HepG2 (cell line): ENCODE measurements at regions not wholly inside any gene's neighbourhood (a gene's known extent, or its start where the extent isn't known, plus 50 kb on each side); places are given as distances from the start of the nearest gene placed in this dataset.

Experiments
- ATAC-seq: fragments of 200-7000 bp; cut with Tn5 transposase; 3 replicates; pipeline ENCODE4 v1.9.1; 2020; ENCODE audit warnings: mild to moderate bottlenecking, moderate library complexity
- BruUV-seq: library from RNA; stranded (reverse); fragments of 400-500 nt; replicated peaks from 2 replicates; lab custom pipeline; 2021; lab: Mats Ljungman, UMichigan
- CTCF ChIA-PET: fragments of 300-600 bp; formaldehyde crosslinking; extraction: SDS; loops from one replicate; lab custom pipeline; 2021; ENCODE audit warnings: low total read pairs, inconsistent platforms, low intra/inter-chr PET ratio; lab: Yijun Ruan, JAX
- POLR2A ChIA-PET: fragments of 350-600 bp; sonication (Branson Sonifier 250); formaldehyde crosslinking; loops from one replicate; lab custom pipeline; 2020; ENCODE audit warnings: antibody characterized with exemption, inconsistent platforms; lab: Yijun Ruan, JAX
- DNase-seq: peaks from one replicate; pipeline ENCODE4 v3.0.0-alpha.2; 2015; ENCODE audit warnings: low spot score
- FAIRE-seq: peaks from 3 replicates; lab custom pipeline; 2011; peaks lifted over from hg19 to GRCh38; lab: Jason Lieb, UNC
- H2AFZ ChIP-seq: one replicate; pipeline ENCODE4 v1.6.1; 2011; ENCODE audit warnings: low read length, inconsistent platforms
- H3K27ac ChIP-seq: fragments of 300-600 bp; 3 replicates; pipeline ENCODE4 v1.8.0; 2011; ENCODE audit warnings: mixed run types, mild to moderate bottlenecking, mixed read lengths, low read length, inconsistent platforms; ENCODE audit not compliant: insufficient read depth; ENCODE audit errors: extremely low read length
- H3K27me3 ChIP-seq, 2 experiments: fragments of 200-600 bp in 1 of 2; 2 replicates in 1 of 2; 3 replicates in 1 of 2; pipeline versions ENCODE4 v1.6.0 to v1.8.0; 2011; ENCODE audit warnings: low read length in 2 of 2, mild to moderate bottlenecking in 2 of 2, moderate library complexity in 2 of 2, inconsistent platforms in 1 of 2; ENCODE audit not compliant: insufficient read depth in 2 of 2, control insufficient read depth in 1 of 2
- H3K36me3 ChIP-seq, 2 experiments: fragments of 200-600 bp in 1 of 2; replicated peaks in 1 of 2; 2 replicates in 1 of 2; 3 replicates in 1 of 2; pipeline versions ENCODE4 v1.5.1 to v1.8.0; 2011; ENCODE audit warnings: low read length in 2 of 2, inconsistent platforms in 1 of 2; ENCODE audit not compliant: insufficient read depth in 2 of 2, control insufficient read depth in 1 of 2
- H3K4me1 ChIP-seq: 2 replicates; pipeline ENCODE4 v1.5.1; 2012; ENCODE audit warnings: low read length, inconsistent platforms; ENCODE audit not compliant: insufficient read depth
- H3K4me2 ChIP-seq: 2 replicates; pipeline ENCODE4 v1.6.0; 2011; ENCODE audit warnings: low read depth, low read length, inconsistent platforms
- H3K4me3 ChIP-seq, 3 experiments: fragments of 200-600 bp in 1 of 3; sonication (generic), shearing (Covaris generic) in 1 of 3; replicated peaks in 1 of 3; 2 replicates each; pipeline ENCODE4 v1.5.1; 2011 to 2016; ENCODE audit warnings: low read length in 3 of 3, inconsistent platforms in 2 of 3, low read depth in 2 of 3, mild to moderate bottlenecking in 2 of 3, control low read depth in 1 of 3, mixed read lengths in 1 of 3; ENCODE audit not compliant: insufficient read depth in 1 of 3
- H3K79me2 ChIP-seq: one replicate; pipeline ENCODE4 v1.6.1; 2011; ENCODE audit warnings: low read length, inconsistent platforms; ENCODE audit not compliant: insufficient read depth
- H3K9ac ChIP-seq: 2 replicates; pipeline ENCODE4 v1.6.0; 2011; ENCODE audit warnings: mild to moderate bottlenecking, low read depth, low read length, inconsistent platforms; ENCODE audit not compliant: insufficient read depth
- H3K9me3 ChIP-seq: 2 replicates; pipeline ENCODE4 v1.5.1; 2012; ENCODE audit warnings: mild to moderate bottlenecking, low read length
- H4K20me1 ChIP-seq: 2 replicates; pipeline ENCODE4 v1.6.0; 2011; ENCODE audit warnings: inconsistent platforms, mild to moderate bottlenecking, low read length, moderate library complexity; ENCODE audit not compliant: insufficient read depth
- ELK4 ChIP-seq: sonication (generic); formaldehyde crosslinking; IDR thresholded peaks from 2 replicates; pipeline ENCODE4 v1.9.0; 2021; ENCODE audit warnings: missing genetic modification reagents, borderline replicate concordance
- MAX ChIP-seq: IDR thresholded peaks from 2 replicates; pipeline ENCODE4 v1.6.1; 2012; ENCODE audit warnings: inconsistent platforms
- NR2F1 ChIP-seq, 2 experiments: fragments of 450-650 bp in 1 of 2; formaldehyde crosslinking in 1 of 2; IDR thresholded peaks; 2 replicates each; pipeline versions ENCODE4 v1.5.0 to v1.6.1; 2016 to 2020; ENCODE audit warnings: mild to moderate bottlenecking in 1 of 2, missing compliant biosample characterization in 1 of 2, missing genetic modification reagents in 1 of 2, moderate library complexity in 1 of 2
- NR2F2 ChIP-seq: IDR thresholded peaks from 2 replicates; pipeline ENCODE4 v1.6.1; 2012; ENCODE audit warnings: low read depth, inconsistent platforms, borderline replicate concordance
- RERE ChIP-seq: IDR thresholded peaks from 2 replicates; pipeline ENCODE4 v1.6.1; 2016; ENCODE audit warnings: low read depth, missing genetic modification reagents, missing compliant biosample characterization
- ZNF331 ChIP-seq: sonication (generic); formaldehyde crosslinking; IDR thresholded peaks from 2 replicates; pipeline ENCODE4 v1.4.0; 2020; ENCODE audit warnings: missing genetic modification reagents
- ZNF678 ChIP-seq: sonication (generic); formaldehyde crosslinking; IDR thresholded peaks from 2 replicates; pipeline ENCODE4 v1.4.0; 2020; ENCODE audit warnings: mild to moderate bottlenecking, missing genetic modification reagents
- ZNF761 ChIP-seq: sonication (generic); formaldehyde crosslinking; conservative IDR thresholded peaks from 2 replicates; pipeline ENCODE4 v1.4.0; 2020; ENCODE audit warnings: mild to moderate bottlenecking, missing genetic modification reagents
- ZNF792 ChIP-seq: IDR thresholded peaks from 2 replicates; pipeline ENCODE4 v1.6.1; 2016
- WGBS: methylation state at CpG from one replicate; pipeline ENCODE4 v1.1.6; 2017; ENCODE audit warnings: low lambda C conversion rate; 5-methylcytosine and 5-hydroxymethylcytosine counted together
- in situ Hi-C: cut with HindIII; loops from 2 replicates; pipeline ENCODE4 v1.10.0; 2017; ENCODE audit warnings: low pct_unique_long_range_greater_than_20kb; ENCODE audit not compliant: extremely low pct_ligation_motif_present
- intact Hi-C: fragments of 100-400 bp; cut with micrococcal nuclease; formaldehyde crosslinking; loops from one replicate; pipeline ENCODE4 v1.10.0; 2022; ENCODE audit not compliant: unreplicated experiment

GRCh38 chrX:140292188-140292587 is 212.7 kb downstream of the SOX3 start (continued):
- TF ChIP-seq NR2F1 (CRISPR knock-in tag; IDR thresholded peaks at IDR 0.05) (no peak), ZNF678 (no peak), ZNF761 (no peak), ZNF331 (CRISPR knock-in tag) (no peak), RERE (CRISPR knock-in tag) (no peak)

GRCh38 chrX:140274811-140275525 is 229.9 kb downstream of the SOX3 start:
- Histone ChIP-seq H3K9me3 (no peaks in the 10 kb centered on the region), H4K20me1 (no peaks in the 10 kb centered on the region), H3K79me2 (no peaks in the 10 kb centered on the region), H3K27me3 (no peaks in the 10 kb centered on the region), H3K27ac (no peak overlapping the region), H3K9ac (no peak overlapping the region), H3K4me3 (no peak overlapping the region), H3K36me3 (no peaks in the 10 kb centered on the region), H3K4me2 (no peak overlapping the region), H3K4me1 (no peaks in the 10 kb centered on the region), H2AFZ (no peak overlapping the region)
- intact Hi-C loops: no loop called here
- BruUV-seq: no TSS peak
- no peak for ATAC-seq
- ChIA-PET CTCF (no interaction called here), POLR2A (no interaction called here)
- in situ Hi-C loops: no loop called here
- 2% methylated on average over 3 of the region's 3 CpGs for WGBS
- no peak for FAIRE-seq
- TF ChIP-seq MAX (no peak), ELK4 (CRISPR knock-in tag) (no peak), NR2F2 (no peak), ZNF792 (CRISPR knock-in tag) (no peak)
- DNase-seq: no peak
